ENCODE measurements at regions not wholly inside any gene's neighbourhood (a gene's known extent, or its start where the extent isn't known, plus 50 kb on each side); places are given as distances from the start of the nearest gene placed in this dataset.

DNA sequence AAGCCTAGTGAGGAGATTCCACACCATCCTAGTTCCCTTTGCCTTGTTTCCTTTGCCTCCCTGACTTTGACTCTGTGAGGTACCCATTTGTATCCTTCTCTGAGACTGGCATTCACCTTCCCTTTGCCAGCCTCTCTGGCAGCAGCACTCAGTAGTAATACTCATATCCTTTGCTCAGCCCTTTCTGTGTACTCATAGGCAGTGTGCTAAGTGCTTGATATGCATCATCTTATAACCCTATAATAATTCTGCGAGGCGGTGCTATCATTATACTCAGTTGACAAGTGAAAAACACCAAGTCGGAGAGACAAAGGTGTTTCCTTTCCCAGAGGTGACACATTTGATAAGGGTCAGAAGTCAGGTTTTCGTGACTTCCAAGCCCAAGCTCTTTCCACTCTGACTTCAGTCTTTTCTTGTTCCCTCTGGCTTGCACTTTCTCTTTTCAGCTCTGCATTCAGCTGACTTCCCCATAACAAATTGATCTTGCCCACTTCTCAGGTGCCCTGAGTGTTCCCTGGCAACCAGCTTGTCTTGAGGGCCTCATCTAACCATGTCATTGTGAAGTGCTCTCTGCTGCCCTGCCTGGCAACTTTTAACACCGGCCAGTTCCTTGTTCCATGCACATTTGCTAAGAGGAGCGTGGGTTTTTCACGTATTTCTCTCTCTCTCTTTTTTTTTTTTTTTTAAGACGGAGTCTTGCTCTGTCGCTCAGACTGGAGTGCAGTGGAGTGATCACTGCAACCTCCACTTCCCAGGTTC lies 94.5 kb upstream of the UPP2 start:
- DNase-seq (ENCODE audit: low spot score): no peak

DNA sequence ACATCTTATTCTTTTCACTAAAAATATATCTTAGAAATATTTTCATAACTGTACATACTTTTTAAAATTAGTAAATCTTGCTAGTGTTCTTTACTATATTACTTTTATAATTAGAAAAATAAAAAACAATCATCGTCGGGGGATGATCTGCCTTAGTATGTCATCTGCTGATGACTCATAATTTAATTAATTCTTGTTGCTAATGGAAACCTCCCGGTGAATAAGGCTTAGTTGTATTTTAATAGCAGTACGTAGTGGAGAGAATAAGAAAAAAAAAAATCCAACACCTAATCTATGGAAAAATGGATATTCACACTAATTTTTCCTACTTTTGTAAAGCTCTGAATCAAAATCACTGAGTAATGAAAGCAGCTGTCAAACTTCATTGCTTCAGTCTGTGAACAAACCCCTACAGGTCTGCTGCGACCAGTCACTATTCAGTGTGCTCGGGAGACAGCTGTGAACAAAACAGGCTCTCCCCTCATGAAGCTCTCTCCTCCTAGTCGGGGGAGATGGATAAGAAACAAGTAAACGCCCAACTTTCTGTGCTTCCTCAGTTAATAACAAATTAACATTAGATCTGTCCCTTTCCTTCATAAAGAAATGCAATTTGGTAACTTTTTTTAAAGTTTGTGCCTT lies 97.4 kb upstream of the UPP2 start:
- peak; percentile 20 for DNase-seq (ENCODE audit: low spot score)

DNA sequence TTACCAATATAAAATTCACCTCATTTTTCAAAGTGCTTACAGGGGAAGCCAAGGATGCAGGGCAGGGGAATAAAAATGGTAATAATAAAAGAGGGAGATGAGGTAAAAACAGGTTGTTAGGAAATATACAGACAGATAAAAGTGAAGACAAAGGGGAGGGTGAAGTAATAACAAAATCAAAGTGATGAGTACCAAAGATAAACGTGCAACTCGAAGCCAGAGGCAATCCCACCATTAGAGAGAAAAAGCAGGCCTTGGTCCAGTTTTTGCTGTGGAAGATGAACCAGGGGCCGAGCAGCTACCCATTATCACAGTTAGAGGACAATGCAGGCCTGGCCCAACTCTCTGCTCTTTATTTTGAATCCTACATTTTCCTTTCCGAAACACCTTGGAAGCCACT lies 99.6 kb upstream of the UPP2 start:
- no peak for DNase-seq (ENCODE audit: low spot score)

DNA sequence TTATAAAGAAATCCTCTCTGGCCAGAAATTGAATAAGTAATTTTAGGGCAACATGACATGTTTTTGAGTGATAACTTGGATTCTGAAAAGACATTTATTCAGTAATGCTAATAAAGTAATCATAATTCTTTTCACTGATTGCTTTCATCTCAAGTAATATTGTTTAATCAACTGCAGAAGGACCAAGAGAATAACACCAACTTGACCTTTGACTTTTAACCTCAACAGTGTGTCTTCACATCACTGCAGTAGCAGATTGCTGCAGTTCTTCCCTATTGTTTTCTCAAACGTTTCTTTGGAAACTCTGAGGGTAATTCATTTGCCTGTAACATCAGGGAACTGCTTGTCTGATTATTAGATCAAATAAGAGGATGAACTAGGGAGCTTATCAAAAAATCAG lies 104.9 kb upstream of the UPP2 start:
- DNase-seq (ENCODE audit: low spot score): no peak

DNA sequence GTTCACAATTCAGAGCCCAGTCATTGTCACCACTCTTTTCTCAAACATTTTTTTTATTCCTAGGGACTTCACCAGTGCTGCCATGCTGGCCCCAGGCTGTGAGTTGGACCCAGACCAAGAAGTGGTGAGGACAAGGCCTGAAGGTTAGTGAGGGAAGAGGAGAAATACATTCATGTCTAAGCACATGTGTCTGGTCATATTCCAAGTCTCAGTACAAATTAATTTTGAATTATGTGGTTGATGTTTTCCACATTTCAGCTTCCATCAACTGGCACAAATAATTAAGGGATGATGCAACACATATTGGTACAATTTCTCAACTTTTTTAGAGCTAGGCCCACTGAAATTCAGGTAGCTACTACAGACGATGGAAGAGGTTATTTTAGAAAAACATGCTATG lies 106.6 kb upstream of the UPP2 start:
- DNase-seq (ENCODE audit: low spot score): no peak

GRCh38 chr2:157991932-157992331 lies 109.7 kb upstream of the UPP2 start:
- no peak for DNase-seq (ENCODE audit: low spot score)

- DNase-seq (ENCODE audit: low spot score): no peak
Observed at GRCh38 chr2:157990173-157990572, 111.5 kb upstream of the UPP2 start.

DNA sequence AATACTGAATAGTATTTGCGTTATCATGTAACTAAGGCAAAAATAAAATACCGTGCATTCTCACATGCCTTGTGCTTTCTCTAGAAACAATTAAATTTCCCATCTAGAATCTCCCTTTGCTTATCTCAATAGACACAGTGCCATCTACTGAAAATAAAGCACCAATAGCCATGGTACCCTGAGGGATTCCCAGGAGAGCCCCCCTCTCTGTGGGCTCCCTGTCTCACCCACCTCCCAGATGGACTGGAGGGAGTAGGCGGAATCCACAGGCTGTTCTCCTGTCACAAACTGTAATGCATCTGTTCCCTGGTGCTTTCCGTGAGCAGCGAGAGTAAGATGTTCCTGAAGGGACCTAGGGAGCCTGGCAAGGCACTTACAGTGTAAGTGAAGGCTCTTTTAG lies 112.4 kb upstream of the UPP2 start:
- DNase-seq (ENCODE audit: low spot score): no peak

DNA sequence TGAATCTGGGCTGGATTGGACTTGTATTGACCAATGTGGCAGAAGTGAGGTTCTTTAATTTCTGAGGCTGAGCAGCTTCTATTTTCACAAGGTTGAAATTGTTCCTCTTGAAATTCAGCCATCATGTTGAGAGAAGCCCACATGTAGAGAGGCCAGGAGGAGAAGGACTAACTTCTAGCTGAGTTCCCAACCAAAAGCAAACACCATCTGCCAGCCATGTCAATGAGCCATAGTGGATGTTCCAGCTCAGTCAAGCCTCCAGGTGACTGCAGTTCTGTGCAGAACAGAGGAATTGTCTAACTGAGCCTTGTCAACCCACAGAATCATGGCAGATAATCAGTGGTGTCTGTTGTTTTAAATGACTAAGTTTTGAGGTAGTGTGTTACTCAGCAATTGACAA lies 110.6 kb upstream of the ACVR1 start:
- DNase-seq (ENCODE audit: low spot score): no peak

DNA sequence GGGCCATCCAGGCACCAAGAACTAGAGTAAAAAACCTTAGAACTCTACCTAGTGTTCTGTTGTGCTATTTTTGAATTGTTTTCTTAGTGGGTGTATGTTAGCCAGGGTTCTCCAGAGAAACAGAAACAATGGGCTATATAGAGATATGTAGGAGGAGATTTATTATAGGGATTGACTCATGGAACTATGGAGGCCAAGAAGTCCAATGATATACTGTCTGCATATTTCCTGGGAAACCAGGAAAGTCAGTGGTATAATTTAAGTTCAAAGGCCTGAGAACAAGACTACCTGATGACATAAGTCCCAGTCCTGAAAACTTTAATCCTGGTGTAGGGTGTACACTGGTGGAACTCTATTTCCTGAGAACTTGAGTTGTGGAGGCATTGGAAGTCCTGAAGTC lies 108.7 kb upstream of the ACVR1 start:
- no peak for DNase-seq (ENCODE audit: low spot score)

DNA sequence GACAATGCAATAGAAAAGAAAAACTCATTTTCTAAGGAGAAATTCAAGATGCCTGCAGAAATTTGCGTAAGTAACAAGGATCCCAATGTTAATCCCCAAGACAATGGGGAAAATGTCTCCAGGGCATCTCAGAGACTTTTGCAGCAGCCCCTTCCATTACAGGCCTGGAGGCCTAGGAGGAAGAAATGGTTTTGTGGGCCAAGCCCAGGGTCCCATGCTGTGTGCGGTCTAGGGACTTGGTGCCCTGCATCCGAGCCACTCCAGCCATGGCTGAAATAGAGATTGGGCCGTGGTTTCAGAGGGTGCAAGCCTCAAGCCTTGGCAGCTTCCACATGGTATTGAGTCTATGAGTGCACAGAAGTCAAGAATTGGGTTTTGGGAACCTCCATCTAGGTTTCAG lies 103.9 kb upstream of the ACVR1 start:
- no peak for DNase-seq (ENCODE audit: low spot score)

- DNase-seq (ENCODE audit: low spot score): no peak
Observed at GRCh38 chr2:157971702-157972101, 95.6 kb upstream of the ACVR1 start.

DNA sequence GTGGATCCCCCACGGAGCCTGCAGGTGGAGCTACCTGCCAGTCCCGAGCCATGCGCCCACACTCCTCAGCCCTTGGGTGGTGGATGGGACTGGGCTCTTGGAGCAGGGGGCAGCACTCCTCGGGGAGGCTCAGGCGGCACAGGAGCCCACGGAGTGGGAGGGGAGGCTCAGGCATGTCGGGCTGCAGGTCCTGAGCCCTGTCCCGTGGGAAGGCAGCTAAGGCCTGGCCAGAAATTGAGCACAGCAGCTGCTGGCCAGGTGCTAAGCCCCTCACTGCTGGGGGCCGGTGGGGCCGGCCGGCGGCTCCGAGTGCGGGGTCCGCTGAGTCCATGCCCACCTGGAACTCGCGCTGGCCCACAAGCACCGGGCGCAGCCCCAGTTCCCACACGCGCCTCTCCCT lies 91.7 kb upstream of the ACVR1 start:
- no peak for DNase-seq (ENCODE audit: low spot score)

DNA sequence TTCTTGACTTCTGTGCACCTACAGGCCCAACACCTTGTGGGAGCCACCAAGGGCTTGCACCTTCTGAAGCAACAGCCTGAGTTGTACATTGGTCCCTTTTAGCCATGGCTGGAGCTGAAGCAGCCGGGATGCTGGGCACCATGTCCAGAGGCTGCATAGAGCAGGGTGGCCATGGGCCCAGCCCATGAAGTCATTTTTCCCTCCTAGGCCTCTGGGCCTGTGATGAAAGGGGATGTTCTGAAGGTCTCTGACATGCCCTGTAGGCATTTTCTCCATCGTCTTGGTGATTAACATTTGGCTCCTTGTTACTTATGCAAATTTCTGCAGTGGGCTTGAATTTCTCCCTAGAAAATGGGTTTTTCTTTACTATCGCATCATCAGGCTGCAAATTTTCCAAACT lies 83.1 kb upstream of the ACVR1 start:
- DNase-seq (ENCODE audit: low spot score): no peak

GRCh38 chr2:157957596-157957995 lies 81.5 kb upstream of the ACVR1 start:
- no peak for DNase-seq (ENCODE audit: low spot score)

GRCh38 chr2:157952558-157952957 lies 76.4 kb upstream of the ACVR1 start:
- no peak for DNase-seq (ENCODE audit: low spot score)

DNA sequence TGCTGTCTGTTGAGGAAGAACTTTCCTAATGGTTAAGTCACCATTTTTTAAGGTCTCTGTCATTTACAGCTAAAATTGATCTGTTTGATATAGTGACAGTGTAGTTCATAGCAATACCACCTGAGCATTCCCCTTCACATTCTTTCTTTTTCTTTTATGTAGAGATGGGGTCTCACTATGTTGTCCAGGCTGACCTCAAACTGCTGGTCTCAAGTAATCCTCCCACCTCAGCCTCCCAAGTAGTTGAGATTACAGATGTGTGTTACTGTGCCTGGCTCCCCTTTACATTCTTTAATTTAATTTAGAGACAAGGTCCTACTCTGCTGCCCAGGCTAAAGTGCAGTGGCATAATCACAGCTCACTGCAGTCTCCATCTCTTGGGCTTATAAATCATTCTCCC lies 72.7 kb upstream of the ACVR1 start:
- no peak for DNase-seq (ENCODE audit: low spot score)

DNA sequence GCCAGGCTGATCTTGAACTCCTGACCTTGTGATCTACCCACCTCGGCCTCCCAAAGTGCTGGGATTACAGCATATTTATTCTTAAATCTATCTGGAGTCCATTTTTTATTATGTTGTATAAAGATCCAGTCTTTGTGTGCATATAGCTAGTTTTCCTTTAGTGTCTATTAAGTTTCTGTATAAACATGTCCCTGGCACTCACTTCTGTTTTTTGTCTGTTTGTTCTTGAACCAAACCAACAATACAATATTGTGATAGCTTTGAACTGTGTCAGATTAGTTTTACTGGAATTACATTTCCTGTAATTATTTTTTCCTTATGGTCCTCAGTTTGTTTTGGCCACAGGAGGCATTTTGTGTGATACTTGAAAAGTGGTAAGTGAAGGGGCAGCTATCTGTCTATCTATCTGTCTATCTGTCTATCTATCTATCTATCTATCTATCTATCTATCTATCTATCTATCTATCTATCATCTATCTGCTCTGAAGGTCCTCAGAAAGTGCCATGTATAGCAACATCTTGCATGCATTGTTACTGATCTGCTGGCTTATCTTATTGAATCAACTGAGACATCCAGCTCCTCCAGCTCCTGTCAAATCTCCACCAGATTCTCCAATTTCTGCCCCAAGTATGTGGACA lies 70.9 kb upstream of the ACVR1 start:
- no peak for DNase-seq (ENCODE audit: low spot score)

- DNase-seq (ENCODE audit: low spot score): peak; percentile 8
Observed at GRCh38 chr2:157940024-157940423, 63.9 kb upstream of the ACVR1 start.

DNA sequence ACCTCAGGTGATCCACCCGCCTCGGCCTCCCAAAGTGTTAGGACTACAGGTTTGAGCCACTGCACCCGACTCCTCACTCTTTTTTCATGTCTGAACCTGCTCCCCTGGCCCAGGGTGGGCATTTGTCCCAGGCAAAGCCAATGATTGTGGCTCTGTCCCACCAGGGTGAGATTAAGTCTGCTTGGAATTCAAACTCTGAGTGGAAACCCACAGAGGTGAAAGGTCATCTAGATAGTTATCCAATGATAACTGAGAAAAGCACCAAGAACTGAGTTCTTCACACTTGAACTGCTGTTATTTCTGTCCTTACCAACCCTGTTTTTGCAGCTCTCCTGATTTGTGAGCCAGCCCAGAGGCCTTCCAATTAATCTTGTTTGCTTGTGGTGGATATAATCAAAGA lies 62.4 kb upstream of the ACVR1 start:
- no peak for DNase-seq (ENCODE audit: low spot score)

GRCh38 chr2:157936406-157936805 lies 60.3 kb upstream of the ACVR1 start:
- DNase-seq (ENCODE audit: low spot score): no peak

GRCh38 chr2:157935378-157935906 lies 59.3 kb upstream of the ACVR1 start:
- DNase-seq (ENCODE audit: low spot score): no peak

DNA sequence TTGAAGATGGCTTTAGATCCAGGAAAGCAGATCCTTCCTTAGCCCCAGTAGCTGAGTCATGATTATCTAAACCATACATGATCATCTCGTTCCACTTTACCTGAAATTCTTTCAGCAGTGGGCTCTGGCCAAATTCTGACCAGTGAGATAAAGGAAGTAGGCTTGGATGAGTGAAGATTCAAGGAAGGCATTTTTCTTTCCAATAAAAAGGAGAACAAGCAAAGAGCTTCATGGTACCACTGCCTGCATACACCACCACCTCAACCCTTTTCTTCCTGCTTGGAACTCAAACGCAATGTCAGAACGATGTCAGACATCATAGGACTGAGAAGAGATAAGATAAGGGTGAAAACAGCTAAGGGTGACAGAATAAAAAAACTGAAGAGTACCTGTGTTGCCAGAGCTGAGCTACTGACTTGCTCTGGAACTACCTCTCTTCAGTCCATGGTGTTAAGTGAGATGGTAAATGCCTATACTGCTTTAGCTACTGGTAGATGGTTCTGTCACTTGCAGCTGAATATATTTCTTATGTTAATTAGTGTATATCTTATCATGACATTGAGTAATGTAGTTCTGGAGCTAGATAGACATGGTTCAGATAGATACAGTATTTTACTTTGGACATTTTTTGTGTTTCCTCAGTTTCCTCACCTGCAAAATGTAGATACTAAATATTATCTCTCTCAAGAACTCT lies 58.7 kb upstream of the ACVR1 start:
- DNase-seq (ENCODE audit: low spot score): no peak
